Activated CD8-positive, alpha-beta T cell treated with anti-CD3 and anti-CD28 coated beads for 36 hours (primary cell): ENCODE measurements at regions not wholly inside any gene's neighbourhood (a gene's known extent, or its start where the extent isn't known, plus 50 kb on each side); places are given as distances from the start of the nearest gene placed in this dataset.

Experiments used
- ATAC-seq: fragments of 200-7000 bp; cut with Tn5 transposase; one replicate; pipeline ENCODE4 v1.10.0; 2021; ENCODE audit warnings: mild to moderate bottlenecking, moderate library complexity
- CTCF ChIA-PET: fragments of 350-600 bp; sonication (Branson Sonifier 250); formaldehyde crosslinking; loops from one replicate; lab custom pipeline; 2021; ENCODE audit warnings: antibody characterized with exemption; lab: Charles Lee
- POLR2A ChIA-PET: fragments of 350-600 bp; sonication (Branson Sonifier 250); formaldehyde crosslinking; loops from one replicate; lab custom pipeline; 2021; ENCODE audit warnings: antibody characterized with exemption; lab: Charles Lee
- DNase-seq: peaks from one replicate; pipeline ENCODE4 v3.0.0-alpha.2; 2020
- H3K27ac Mint-ChIP-seq: one replicate; pipeline ENCODE4 v1.8.0; 2021; ENCODE audit warnings: mild to moderate bottlenecking, mixed read lengths
- H3K27me3 Mint-ChIP-seq: one replicate; pipeline ENCODE4 v1.8.0; 2021; ENCODE audit warnings: mixed read lengths
- H3K36me3 Mint-ChIP-seq: one replicate; pipeline ENCODE4 v1.8.0; 2021; ENCODE audit warnings: low read depth, mixed read lengths
- H3K4me1 Mint-ChIP-seq: one replicate; pipeline ENCODE4 v1.8.0; 2021; ENCODE audit warnings: low read depth, mixed read lengths
- H3K4me3 Mint-ChIP-seq: one replicate; pipeline ENCODE4 v1.8.0; 2021; ENCODE audit warnings: mild to moderate bottlenecking, moderate library complexity, mixed read lengths
- H3K9me3 Mint-ChIP-seq: one replicate; pipeline ENCODE4 v1.8.0; 2021; ENCODE audit warnings: mixed read lengths
- CTCF ChIP-seq: fragments of 200-600 bp; IDR thresholded peaks from one replicate; pipeline ENCODE4 v1.8.0; 2022; ENCODE audit warnings: antibody characterized with exemption, mild to moderate bottlenecking
- intact Hi-C: fragments of 100-400 bp; cut with micrococcal nuclease; formaldehyde crosslinking; loops from one replicate; pipeline ENCODE4 v1.10.0; 2022

GRCh38 chr5:74355041-74355824, 285.3 kb downstream of the ENC1 start:
- Mint-ChIP-seq H3K27me3 (peaks cover 3% of the 10 kb centered on the region), H3K9me3 (no peaks in the 10 kb centered on the region), H3K4me3 (no peak overlapping the region), H3K27ac (no peak overlapping the region), H3K36me3 (no peaks in the 10 kb centered on the region), H3K4me1 (no peaks in the 10 kb centered on the region)
- ChIA-PET CTCF (no interaction called here), POLR2A (no interaction called here)
- ATAC-seq, result no peak
- DNase-seq, result no peak
- intact Hi-C loops, result no loop called here
- no peak for TF ChIP-seq CTCF

GRCh38 chr5:74352256-74352655, 288.3 kb downstream of the ENC1 start:
- peaks cover 10% of the 10 kb centered on the region for H3K27me3 Mint-ChIP-seq
- CTCF ChIA-PET, result no interaction called here
- DNase-seq, result no peak
- no peak for ATAC-seq
- H3K4me3 Mint-ChIP-seq, result no peak overlapping the region
- intact Hi-C loops, result no loop called here
- H3K27ac Mint-ChIP-seq, result no peak overlapping the region
- POLR2A ChIA-PET, result no interaction called here
- H3K36me3 Mint-ChIP-seq, result no peaks in the 10 kb centered on the region
- no peak for TF ChIP-seq CTCF
- no peaks in the 10 kb centered on the region for H3K9me3 Mint-ChIP-seq
- H3K4me1 Mint-ChIP-seq, result no peaks in the 10 kb centered on the region

GRCh38 chr5:74342948-74343682, 297.4 kb downstream of the ENC1 start:
- Mint-ChIP-seq H3K4me3 (no peak overlapping the region), H3K36me3 (no peaks in the 10 kb centered on the region), H3K4me1 (no peaks in the 10 kb centered on the region), H3K27ac (no peak overlapping the region), H3K27me3 (peaks cover 3% of the 10 kb centered on the region), H3K9me3 (peaks cover 2% of the 10 kb centered on the region)
- intact Hi-C loops, result no loop called here
- ATAC-seq (no peak), DNase-seq (no peak)
- ChIA-PET CTCF (no interaction called here), POLR2A (no interaction called here)
- no peak for TF ChIP-seq CTCF

GRCh38 chr5:74342182-74342581, 298.3 kb downstream of the ENC1 start:
- Mint-ChIP-seq H3K4me3 (no peak overlapping the region), H3K9me3 (peaks cover 2% of the 10 kb centered on the region), H3K4me1 (no peaks in the 10 kb centered on the region), H3K36me3 (no peaks in the 10 kb centered on the region), H3K27ac (no peak overlapping the region), H3K27me3 (peaks cover 5% of the 10 kb centered on the region)
- ChIA-PET CTCF (interaction anchor here (1.9 kb wide), 1 partner anchor 10 kb away, joined by 5 read pairs; no protein-coding TSS in a partner anchor), POLR2A (no interaction called here)
- ATAC-seq, result no peak
- TF ChIP-seq CTCF, result no peak
- intact Hi-C loops, result no loop called here
- DNase-seq, result no peak

GRCh38 chr5:74341221-74341620, 299.3 kb downstream of the ENC1 start:
- no peaks in the 10 kb centered on the region for H3K36me3 Mint-ChIP-seq
- intact Hi-C loops, result no loop called here
- ATAC-seq, result no peak
- H3K4me3 Mint-ChIP-seq, result no peak overlapping the region
- peaks cover 5% of the 10 kb centered on the region for H3K27me3 Mint-ChIP-seq
- ChIA-PET CTCF (interaction anchor here (1.9 kb wide), 1 partner anchor 9 kb away, joined by 5 read pairs; no protein-coding TSS in a partner anchor), POLR2A (no interaction called here)
- peaks cover 2% of the 10 kb centered on the region for H3K9me3 Mint-ChIP-seq
- no peak for TF ChIP-seq CTCF
- H3K4me1 Mint-ChIP-seq, result no peaks in the 10 kb centered on the region
- no peak for DNase-seq
- H3K27ac Mint-ChIP-seq, result no peak overlapping the region
